GM10266 (cell line): ENCODE measurements at regions not wholly inside any gene's neighbourhood (a gene's known extent, or its start where the extent isn't known, plus 50 kb on each side); places are given as distances from the start of the nearest gene placed in this dataset.

ENCODE experiments used
- DNase-seq: peaks from one replicate; pipeline ENCODE4 v3.0.0; 2012; ENCODE audit errors: extremely low spot score
- TF ChIP-seq, protein P1 (sequence below): IDR thresholded peaks from 2 replicates; pipeline ENCODE4 v1.5.1; 2012; ENCODE audit warnings: mild to moderate bottlenecking, low read depth; ENCODE audit not compliant: control insufficient read depth, insufficient read depth; ENCODE audit errors: missing control alignments

DNA sequence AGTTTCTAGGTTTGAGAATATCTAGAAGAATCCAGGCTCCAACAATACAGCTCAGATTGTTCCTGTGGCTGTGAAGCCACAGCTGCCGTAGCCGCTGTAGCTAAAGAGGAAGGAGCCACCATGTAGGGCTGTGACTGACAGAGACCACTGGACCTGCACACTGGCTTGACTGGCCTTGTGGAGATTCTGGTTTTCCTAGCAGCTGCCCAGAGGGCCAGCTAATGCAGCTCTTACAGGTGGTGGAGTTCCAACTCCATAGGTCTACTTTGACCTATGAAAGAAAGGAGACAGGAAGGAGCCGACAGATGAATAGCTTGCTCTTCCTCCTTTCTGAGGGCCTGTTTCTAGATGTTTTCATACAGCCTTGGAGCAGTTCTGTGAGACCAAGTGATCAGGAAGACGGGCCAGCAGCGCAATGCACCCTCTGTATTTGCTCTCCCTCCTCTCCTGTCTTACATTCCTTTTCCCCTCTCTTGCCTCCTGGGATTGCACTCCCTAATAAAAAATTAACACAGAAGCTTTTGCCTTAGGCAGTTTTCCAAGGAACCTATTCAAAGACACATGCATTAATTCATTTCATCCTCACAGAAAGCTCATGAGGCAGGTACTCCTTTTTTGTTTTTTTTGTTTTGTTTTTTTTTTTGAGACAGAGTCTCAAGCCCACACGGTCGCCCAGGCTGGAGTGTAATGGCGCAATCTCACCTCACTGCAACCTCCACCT is 51.8 kb upstream of the MYB start:
- TF ChIP-seq, protein P1, sequence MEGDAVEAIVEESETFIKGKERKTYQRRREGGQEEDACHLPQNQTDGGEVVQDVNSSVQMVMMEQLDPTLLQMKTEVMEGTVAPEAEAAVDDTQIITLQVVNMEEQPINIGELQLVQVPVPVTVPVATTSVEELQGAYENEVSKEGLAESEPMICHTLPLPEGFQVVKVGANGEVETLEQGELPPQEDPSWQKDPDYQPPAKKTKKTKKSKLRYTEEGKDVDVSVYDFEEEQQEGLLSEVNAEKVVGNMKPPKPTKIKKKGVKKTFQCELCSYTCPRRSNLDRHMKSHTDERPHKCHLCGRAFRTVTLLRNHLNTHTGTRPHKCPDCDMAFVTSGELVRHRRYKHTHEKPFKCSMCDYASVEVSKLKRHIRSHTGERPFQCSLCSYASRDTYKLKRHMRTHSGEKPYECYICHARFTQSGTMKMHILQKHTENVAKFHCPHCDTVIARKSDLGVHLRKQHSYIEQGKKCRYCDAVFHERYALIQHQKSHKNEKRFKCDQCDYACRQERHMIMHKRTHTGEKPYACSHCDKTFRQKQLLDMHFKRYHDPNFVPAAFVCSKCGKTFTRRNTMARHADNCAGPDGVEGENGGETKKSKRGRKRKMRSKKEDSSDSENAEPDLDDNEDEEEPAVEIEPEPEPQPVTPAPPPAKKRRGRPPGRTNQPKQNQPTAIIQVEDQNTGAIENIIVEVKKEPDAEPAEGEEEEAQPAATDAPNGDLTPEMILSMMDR: no peak
- DNase-seq: no peak

- peak; percentile 61 for DNase-seq
- TF ChIP-seq, protein P1: no peak
Measured at GRCh38 chr6:135128268-135128914, 52.7 kb upstream of the MYB start.

GRCh38 chr6:135126729-135127128 is 54.4 kb upstream of the MYB start:
- TF ChIP-seq, protein P1: no peak
- DNase-seq: no peak

DNA sequence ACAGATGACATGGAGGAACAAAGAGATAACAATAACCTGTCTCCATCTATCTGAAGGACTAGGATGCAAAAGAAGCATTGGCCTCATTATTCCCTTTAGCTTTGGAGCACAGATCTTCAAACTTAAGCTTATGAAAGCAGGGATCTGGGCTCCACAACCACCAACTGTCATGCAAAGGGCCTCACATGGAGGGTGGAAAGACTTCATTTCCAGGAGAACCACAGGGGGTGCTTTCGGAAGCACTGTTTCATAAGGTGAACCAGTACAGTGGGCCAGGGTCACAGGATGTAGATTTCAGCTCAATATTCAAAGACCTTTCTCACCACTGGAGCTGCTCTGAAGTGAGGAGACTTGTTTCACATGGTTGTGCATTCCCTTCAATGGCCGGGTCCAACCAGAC is 55.1 kb upstream of the MYB start:
- TF ChIP-seq, protein P1: no peak
- DNase-seq: no peak

DNA sequence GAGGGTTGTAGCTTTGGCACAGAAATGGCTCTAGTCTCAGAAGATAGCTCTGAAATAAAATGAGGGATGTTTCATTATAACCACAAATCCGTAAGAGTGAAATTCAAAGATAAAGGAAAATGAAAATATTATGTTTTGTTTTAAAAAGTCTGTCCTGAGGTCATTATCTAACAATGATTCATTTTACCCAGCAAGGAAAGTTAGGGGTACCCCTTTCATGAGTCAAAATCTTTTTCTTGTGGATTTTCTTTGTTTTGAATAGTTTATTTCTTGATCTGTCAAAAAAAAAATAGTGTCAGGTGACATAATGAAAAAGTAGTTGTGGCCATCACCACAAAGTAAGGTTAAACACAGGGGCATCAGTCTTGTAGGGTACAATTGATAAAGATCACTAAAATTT is 59.7 kb upstream of the MYB start:
- no peak for DNase-seq

DNA sequence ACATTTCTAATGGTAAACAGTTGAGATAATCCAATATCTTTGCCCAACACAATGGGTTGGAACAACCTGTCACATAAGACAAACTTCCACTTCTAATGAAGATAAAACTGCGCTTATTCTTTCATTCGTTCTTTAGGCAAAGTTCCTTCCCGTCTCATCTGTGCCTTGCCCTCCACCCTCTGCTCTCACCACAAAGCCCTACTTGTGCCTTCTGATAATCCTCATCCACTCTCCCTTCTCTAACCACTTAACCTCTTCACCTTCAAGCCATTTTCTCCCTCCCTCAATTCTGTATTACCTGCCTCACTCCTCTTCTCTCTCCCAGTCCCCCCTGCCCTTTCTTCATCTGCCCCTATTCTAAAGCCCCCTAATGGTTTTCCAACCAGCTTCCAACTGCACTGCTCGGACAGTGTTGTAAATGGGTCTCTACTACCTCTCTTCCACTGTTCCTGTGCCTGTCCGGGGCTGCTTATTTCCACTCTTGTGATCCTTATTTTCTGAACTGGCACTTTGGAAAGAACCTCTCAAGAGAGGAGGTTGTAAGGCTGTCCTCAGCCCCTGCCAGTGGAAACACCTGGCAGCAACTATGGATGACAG is 62.9 kb upstream of the MYB start:
- no peak for DNase-seq
- TF ChIP-seq, protein P1: no peak

More for the DNA sequence above, 59.7 kb upstream of the MYB start:
- TF ChIP-seq, protein P1: no peak
